Colonic mucosa (tissue), 4 donors: ENCODE measurements at regions not wholly inside any gene's neighbourhood (a gene's known extent, or its start where the extent isn't known, plus 50 kb on each side); places are given as distances from the start of the nearest gene placed in this dataset.

Source experiments
- DNase-seq: peaks from one replicate; pipeline ENCODE4 v3.0.0-alpha.2; 2020
- H3K27ac ChIP-seq: fragments of 200-600 bp; one replicate; pipeline ENCODE4 v1.8.0; 2021
- H3K27me3 ChIP-seq: fragments of 200-600 bp; one replicate; pipeline ENCODE4 v1.8.0; 2021
- H3K36me3 ChIP-seq: fragments of 200-600 bp; one replicate; pipeline ENCODE4 v1.8.0; 2021
- H3K4me1 ChIP-seq: fragments of 200-600 bp; one replicate; pipeline ENCODE4 v1.8.0; 2021; ENCODE audit warnings: mild to moderate bottlenecking
- H3K4me3 ChIP-seq: fragments of 200-600 bp; one replicate; pipeline ENCODE4 v1.8.0; 2021
- H3K9ac ChIP-seq, 2 donors: one replicate each; pipeline ENCODE4 v1.7.0; 2013; ENCODE audit warnings: control low read depth in 2 of 2, low read depth in 2 of 2, low read length in 2 of 2
- H3K9me3 ChIP-seq: fragments of 200-600 bp; one replicate; pipeline ENCODE4 v1.8.0; 2021
- CTCF ChIP-seq: fragments of 200-600 bp; IDR thresholded peaks from one replicate; pipeline ENCODE4 v1.8.0; 2022; ENCODE audit warnings: antibody characterized with exemption, mild to moderate bottlenecking
- intact Hi-C: fragments of 100-400 bp; cut with DNase I; formaldehyde crosslinking; loops from one replicate; pipeline ENCODE4 v1.14.1; 2022
- donor health status: healthy.
- donor health status: DM: no; HTN: no; CAD: no.
- donor health status: DM: no; HTN: no; CAD: no.

GRCh38 chr6:102981490-102982015 lies 1588.0 kb downstream of the GRIK2 start:
- no peak for TF ChIP-seq CTCF
- intact Hi-C loops, result no loop called here
- Histone ChIP-seq H3K4me1 (no peaks in the 10 kb centered on the region), H3K9ac (no peak overlapping the region), H3K36me3 (no peaks in the 10 kb centered on the region), H3K9me3 (no peaks in the 10 kb centered on the region), H3K27ac (no peak overlapping the region), H3K4me3 (no peak overlapping the region), H3K27me3 (no peaks in the 10 kb centered on the region)
- no peak for DNase-seq

- TF ChIP-seq CTCF, result no peak
- DNase-seq, result no peak
- no peak overlapping the region for H3K4me3 ChIP-seq
- intact Hi-C loops, result no loop called here
- no peak overlapping the region for H3K27ac ChIP-seq
- no peaks in the 10 kb centered on the region for H3K9me3 ChIP-seq
- no peaks in the 10 kb centered on the region for H3K4me1 ChIP-seq
- H3K36me3 ChIP-seq, result no peaks in the 10 kb centered on the region
- H3K27me3 ChIP-seq, result no peaks in the 10 kb centered on the region
- H3K9ac ChIP-seq, result no peak overlapping the region
Measured at GRCh38 chr6:102980951-102981350, 1587.4 kb downstream of the GRIK2 start.

GRCh38 chr6:102961902-102962301 lies 1568.4 kb downstream of the GRIK2 start:
- intact Hi-C loops, result no loop called here
- no peak overlapping the region for H3K4me3 ChIP-seq
- DNase-seq, result no peak
- no peaks in the 10 kb centered on the region for H3K36me3 ChIP-seq
- TF ChIP-seq CTCF, result no peak
- H3K9me3 ChIP-seq, result no peaks in the 10 kb centered on the region
- no peak overlapping the region for H3K27ac ChIP-seq
- H3K9ac ChIP-seq, result no peak overlapping the region
- H3K27me3 ChIP-seq, result no peaks in the 10 kb centered on the region
- no peaks in the 10 kb centered on the region for H3K4me1 ChIP-seq

GRCh38 chr6:102950967-102951366 lies 1557.5 kb downstream of the GRIK2 start:
- Histone ChIP-seq H3K4me1 (no peaks in the 10 kb centered on the region), H3K27me3 (no peaks in the 10 kb centered on the region), H3K36me3 (no peaks in the 10 kb centered on the region), H3K9me3 (no peaks in the 10 kb centered on the region), H3K27ac (no peak overlapping the region), H3K4me3 (no peak overlapping the region), H3K9ac (no peak overlapping the region)
- TF ChIP-seq CTCF, result no peak
- no peak for DNase-seq
- intact Hi-C loops, result no loop called here

GRCh38 chr6:102944475-102944874 lies 1551.0 kb downstream of the GRIK2 start:
- Histone ChIP-seq H3K9ac (no peak overlapping the region), H3K27me3 (no peaks in the 10 kb centered on the region), H3K4me1 (no peaks in the 10 kb centered on the region), H3K9me3 (no peaks in the 10 kb centered on the region), H3K27ac (no peak overlapping the region), H3K4me3 (no peak overlapping the region), H3K36me3 (no peaks in the 10 kb centered on the region)
- no peak for TF ChIP-seq CTCF
- DNase-seq, result no peak
- intact Hi-C loops, result no loop called here

- no peak overlapping the region for H3K9ac ChIP-seq
- no peaks in the 10 kb centered on the region for H3K4me1 ChIP-seq
- DNase-seq, result no peak
- intact Hi-C loops, result no loop called here
- H3K27me3 ChIP-seq, result no peaks in the 10 kb centered on the region
- H3K27ac ChIP-seq, result no peak overlapping the region
- no peaks in the 10 kb centered on the region for H3K36me3 ChIP-seq
- no peak overlapping the region for H3K4me3 ChIP-seq
- no peaks in the 10 kb centered on the region for H3K9me3 ChIP-seq
- TF ChIP-seq CTCF, result no peak
Measured at GRCh38 chr6:102942206-102942605, 1548.7 kb downstream of the GRIK2 start.
